ENCODE measurements at regions not wholly inside any gene's neighbourhood (a gene's known extent, or its start where the extent isn't known, plus 50 kb on each side); places are given as distances from the start of the nearest gene placed in this dataset.

GRCh38 chr18:29313312-29313711, 1136.4 kb upstream of the CDH2 start:
- no peak for ATAC-seq

DNA sequence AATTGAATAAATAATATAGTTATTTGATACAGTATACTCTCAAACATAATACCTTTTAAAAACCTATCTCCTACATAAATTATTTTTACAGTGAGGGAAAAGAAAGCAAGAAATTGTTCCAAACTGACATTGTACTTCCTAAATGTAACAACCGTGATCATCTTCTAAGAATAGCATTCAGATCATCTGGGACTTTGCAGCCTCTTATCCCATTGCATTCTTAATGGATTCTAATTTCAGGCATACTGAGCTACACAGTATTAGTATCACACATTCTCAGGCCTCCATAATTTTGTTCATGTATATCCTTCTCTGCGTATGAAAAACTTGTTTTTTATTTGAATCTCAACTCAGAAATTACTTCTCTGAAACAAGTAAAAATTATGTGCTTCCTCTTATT, 1134.7 kb upstream of the CDH2 start:
- ATAC-seq (no peak), DNase-seq (ENCODE audit: low spot score) (no peak)
- intact Hi-C loops (cut with DNase I) = no loop called here

More at GRCh38 chr18:29313312-29313711, 1136.4 kb upstream of the CDH2 start:
- intact Hi-C loops (cut with DNase I) = no loop called here
- no peak for DNase-seq (ENCODE audit: low spot score)

DNA sequence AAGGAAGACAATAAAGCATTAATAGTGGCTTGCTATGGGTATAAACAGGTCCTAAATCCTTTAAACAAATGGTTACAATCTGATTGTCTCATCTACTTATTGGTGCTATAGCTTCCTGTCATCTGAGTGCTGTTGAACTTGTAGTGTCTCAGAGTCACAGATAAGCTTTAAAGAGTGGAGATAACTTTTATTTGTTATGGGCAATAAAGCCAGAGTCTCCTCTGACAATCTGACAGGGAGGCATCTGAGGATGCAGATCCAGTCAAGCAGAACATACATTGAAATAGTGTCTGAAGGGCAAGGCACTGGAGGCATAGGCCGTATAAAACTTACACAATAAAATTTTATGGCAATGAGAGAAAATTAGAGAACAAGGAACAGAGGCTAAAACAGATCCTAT, 1132.4 kb upstream of the CDH2 start:
- intact Hi-C loops (cut with DNase I) = no loop called here
- ATAC-seq = no peak
- no peak for DNase-seq (ENCODE audit: low spot score)

GRCh38 chr18:29307982-29308381, 1131.1 kb upstream of the CDH2 start:
- ATAC-seq (no peak), DNase-seq (ENCODE audit: low spot score) (no peak)
- intact Hi-C loops (cut with DNase I) = no loop called here

- no peak for ATAC-seq
- DNase-seq (ENCODE audit: low spot score) = no peak
- intact Hi-C loops (cut with DNase I) = no loop called here
Measured at GRCh38 chr18:29307231-29307630, 1130.3 kb upstream of the CDH2 start.

DNA sequence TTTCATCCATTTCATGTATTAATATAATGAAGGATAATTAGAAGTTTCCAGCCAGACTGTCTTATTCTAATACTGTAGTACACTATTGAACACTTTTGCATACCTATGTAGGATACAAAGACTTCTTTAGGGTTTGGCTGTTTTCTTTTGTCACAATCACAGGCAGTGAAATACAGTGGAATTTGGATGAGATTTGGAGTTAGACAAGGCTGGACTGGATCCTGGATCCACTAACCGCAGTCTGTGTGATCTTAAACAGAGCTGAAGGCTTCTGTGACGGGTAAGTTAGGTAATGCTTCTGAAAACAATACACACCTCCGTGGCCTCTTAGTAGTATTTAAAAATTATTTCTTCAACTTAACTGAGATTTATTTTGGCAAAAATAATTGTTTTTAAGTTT, 1128.6 kb upstream of the CDH2 start:
- DNase-seq (ENCODE audit: low spot score) = no peak

GRCh38 chr18:29301048-29301447, 1124.1 kb upstream of the CDH2 start:
- no peak for ATAC-seq
- intact Hi-C loops (cut with DNase I) = no loop called here
- no peak for DNase-seq (ENCODE audit: low spot score)

More for the DNA sequence above, 1128.6 kb upstream of the CDH2 start:
- intact Hi-C loops (cut with DNase I) = no loop called here
- no peak for ATAC-seq

DNA sequence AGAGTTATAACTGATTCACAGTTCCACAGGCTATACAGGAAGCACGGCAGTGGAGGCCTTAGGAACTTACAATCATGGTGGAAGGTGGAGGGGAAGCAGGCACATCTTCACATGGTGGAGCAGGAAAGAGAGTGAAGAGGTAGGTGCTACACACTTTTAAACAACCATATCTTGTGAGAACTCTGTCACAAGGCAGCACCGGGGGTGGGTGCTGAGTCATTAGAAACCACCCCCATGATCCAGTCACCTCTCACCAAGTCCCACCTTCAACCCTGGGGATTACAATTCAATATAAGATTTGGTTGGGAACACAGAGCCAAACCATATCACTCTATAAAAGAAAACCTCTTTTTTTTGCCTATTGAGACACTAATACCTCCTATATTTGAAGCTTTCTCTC, 1108.5 kb upstream of the CDH2 start:
- no peak for ATAC-seq
- intact Hi-C loops (cut with DNase I) = no loop called here

GRCh38 chr18:29271501-29271900, 1094.6 kb upstream of the CDH2 start:
- intact Hi-C loops (cut with DNase I) = no loop called here
- no peak for DNase-seq (ENCODE audit: low spot score)
- ATAC-seq = no peak

More for the DNA sequence above, 1108.5 kb upstream of the CDH2 start:
- no peak for DNase-seq (ENCODE audit: low spot score)

GRCh38 chr18:29259838-29260237, 1082.9 kb upstream of the CDH2 start:
- intact Hi-C loops (cut with DNase I) = no loop called here
- no peak for ATAC-seq
- DNase-seq (ENCODE audit: low spot score) = no peak

GRCh38 chr18:29254123-29254522, 1077.2 kb upstream of the CDH2 start:
- intact Hi-C loops (cut with DNase I) = no loop called here
- DNase-seq (ENCODE audit: low spot score) = no peak
- no peak for ATAC-seq

DNA sequence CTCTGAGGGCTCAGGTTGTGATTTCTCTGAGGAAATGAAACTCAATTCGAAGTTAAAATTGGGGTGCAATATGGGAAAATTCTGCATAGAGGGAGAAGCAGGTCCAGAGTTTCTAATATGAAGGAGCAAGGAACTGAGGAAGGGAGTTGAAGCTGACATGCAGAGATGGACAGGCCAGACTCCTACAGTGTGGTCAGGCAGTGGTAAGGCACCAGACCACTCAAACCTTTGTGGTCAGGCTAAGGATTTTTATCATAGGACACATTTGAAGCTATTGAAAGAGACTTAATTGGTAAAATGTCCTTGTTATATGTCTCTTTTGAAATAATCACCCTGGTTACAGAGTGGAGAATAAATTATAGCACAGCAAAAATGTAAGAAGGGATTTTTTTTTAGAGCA, 1074.8 kb upstream of the CDH2 start:
- intact Hi-C loops (cut with DNase I) = no loop called here
- ATAC-seq = no peak
- no peak for DNase-seq (ENCODE audit: low spot score)

- intact Hi-C loops (cut with DNase I) = no loop called here
- no peak for ATAC-seq
- no peak for DNase-seq (ENCODE audit: low spot score)
Measured at GRCh38 chr18:29250843-29251242, 1073.9 kb upstream of the CDH2 start.

- ATAC-seq = no peak
- intact Hi-C loops (cut with DNase I) = no loop called here
- no peak for DNase-seq (ENCODE audit: low spot score)
Measured at GRCh38 chr18:29250259-29250658, 1073.3 kb upstream of the CDH2 start.

GRCh38 chr18:29248805-29249204, 1071.9 kb upstream of the CDH2 start:
- intact Hi-C loops (cut with DNase I) = no loop called here
- DNase-seq (ENCODE audit: low spot score) (no peak), ATAC-seq (no peak)

DNA sequence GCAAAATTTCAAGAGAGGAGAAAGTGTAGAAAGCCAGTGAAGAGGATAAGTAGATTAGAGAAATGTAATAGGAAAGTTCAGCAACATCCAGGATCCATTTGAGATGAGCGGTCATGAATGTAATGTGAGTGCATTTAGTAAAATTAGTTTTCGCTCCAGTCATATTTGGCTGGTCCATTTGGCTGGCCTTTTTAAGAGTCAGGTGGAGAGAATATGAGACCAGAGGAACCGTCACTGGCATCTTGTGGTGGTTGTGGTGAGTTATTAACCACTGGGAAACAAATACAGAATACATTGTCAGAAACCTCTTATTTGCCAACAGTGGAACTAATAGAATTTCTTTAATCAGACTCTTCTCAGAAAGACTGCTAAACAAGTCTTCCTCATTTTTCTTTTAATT, 1064.3 kb upstream of the CDH2 start:
- no peak for ATAC-seq
- intact Hi-C loops (cut with DNase I) = no loop called here

DNA sequence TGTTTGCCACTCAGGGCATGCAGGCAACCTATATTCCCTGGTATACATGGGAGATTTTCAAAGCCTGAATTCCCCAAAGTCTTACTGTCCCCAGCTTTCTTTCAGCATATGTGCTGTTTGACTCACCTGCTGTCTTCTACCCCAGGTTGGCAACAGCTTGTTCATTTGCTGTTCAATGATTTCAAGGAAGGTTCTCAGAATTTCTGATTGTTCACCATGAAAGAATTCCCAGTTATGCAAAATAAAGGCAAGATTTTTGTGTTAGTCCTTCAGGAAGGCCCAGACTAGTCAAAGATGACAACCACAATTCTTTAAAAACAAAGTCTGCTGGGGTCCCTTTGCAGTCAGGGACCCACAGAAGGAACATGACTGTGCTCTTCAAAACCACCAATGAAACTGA, 1057.8 kb upstream of the CDH2 start:
- ATAC-seq = no peak
- intact Hi-C loops (cut with DNase I) = no loop called here
- DNase-seq (ENCODE audit: low spot score) = no peak

More for the DNA sequence above, 1064.3 kb upstream of the CDH2 start:
- DNase-seq (ENCODE audit: low spot score) = no peak

DNA sequence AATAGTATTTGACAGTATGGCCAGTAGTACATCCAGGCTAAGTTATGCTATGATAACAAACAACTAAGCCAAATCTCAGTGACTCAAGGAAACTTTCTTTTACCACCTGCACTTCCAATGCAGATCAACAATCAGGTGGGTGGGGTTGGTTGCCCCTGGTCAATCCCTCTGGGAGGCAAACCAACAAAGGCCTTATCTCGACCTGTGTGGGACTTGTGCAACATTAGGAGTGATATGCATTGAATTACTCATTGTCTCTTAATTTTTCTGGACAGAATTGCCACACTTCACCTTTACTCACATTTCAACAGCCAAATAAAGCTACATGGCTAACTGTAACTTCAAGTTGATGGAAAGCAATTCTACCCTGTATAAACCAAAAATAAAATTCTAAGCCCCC, 1049.3 kb upstream of the CDH2 start:
- ATAC-seq = no peak
- intact Hi-C loops (cut with DNase I) = no loop called here

DNA sequence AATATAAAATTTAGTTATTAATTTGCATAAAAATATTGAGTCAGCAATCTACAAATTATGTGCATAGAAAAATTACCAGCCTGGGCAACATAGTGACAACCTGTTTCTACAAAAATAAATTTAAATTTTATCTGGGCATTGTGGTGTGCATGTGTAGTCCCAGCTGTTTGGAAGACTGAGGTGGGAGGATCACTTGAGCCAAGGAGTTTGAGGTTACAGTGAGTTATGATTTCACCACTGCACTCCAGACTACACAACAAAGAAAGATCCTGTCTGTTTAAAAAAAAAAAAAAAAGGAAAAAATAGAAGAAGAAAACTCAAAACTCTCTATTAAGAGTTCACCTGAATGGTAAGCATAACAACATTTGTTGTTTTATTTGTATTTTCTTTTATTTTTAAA, 1048.4 kb upstream of the CDH2 start:
- intact Hi-C loops (cut with DNase I) = no loop called here
- ATAC-seq (no peak), DNase-seq (ENCODE audit: low spot score) (no peak)

More for the DNA sequence above, 1049.3 kb upstream of the CDH2 start:
- no peak for DNase-seq (ENCODE audit: low spot score)

DNA sequence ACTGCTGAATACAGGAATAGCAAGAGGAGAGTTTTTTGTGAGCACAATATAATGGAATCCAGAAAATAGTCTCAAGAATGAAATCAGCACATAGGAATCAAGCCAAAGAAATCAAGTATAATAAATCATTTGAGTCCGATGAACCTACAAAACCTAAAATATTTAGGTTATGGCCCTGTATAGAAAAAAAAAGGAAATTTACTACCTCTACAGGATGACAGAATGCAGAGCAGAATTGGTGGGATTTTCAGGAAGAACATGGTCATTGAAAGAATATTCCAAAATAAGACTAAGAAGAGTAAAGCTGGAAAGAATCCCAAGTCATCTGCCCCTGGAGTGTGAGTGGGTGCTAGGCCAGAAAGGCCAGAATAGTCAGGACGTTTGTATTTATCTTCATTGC, 1041.2 kb upstream of the CDH2 start:
- intact Hi-C loops (cut with DNase I) = no loop called here
- DNase-seq (ENCODE audit: low spot score) (no peak), ATAC-seq (no peak)

DNA sequence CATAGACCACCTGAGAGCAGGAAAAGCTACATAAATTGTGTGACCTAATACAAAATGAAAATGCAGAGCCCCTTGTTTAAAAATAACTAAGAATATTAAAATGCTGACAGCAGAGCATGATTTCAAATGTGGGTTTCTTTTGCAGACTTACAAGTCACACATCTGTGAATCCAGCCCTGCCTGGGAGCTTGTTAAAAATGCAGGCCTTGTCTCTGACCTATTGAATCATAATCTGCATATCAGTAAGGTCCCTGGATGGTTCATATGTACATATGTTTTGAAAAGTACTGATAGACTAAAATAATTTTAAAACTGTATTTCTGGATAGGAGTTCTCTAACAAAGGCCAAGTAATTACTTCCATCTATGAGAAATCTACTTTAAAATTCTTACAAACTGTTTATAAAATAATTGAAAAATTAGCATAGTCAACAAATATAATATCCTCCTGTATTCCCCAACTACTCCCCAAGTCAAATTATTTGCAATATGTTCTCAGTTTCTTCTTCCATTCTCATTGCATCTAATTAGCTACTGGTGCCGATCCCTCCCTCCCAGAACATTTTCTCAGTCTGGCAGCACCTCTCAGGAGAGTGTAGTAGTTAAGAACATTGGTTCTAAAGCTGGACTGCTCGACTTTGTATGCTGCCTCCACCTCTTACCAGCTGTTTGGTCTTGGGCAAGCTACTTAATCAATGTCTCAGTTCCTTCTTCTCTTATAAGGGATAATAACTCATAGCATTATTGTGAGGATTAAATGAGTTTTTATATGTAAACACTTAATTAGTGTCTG, 1040.4 kb upstream of the CDH2 start:
- intact Hi-C loops (cut with DNase I) = no loop called here
- DNase-seq (ENCODE audit: low spot score) (no peak), ATAC-seq (no peak)

Data from sciatic nerve (tissue), 2 donors.